ENCODE measurements at regions not wholly inside any gene's neighbourhood (a gene's known extent, or its start where the extent isn't known, plus 50 kb on each side); places are given as distances from the start of the nearest gene placed in this dataset.

DNA sequence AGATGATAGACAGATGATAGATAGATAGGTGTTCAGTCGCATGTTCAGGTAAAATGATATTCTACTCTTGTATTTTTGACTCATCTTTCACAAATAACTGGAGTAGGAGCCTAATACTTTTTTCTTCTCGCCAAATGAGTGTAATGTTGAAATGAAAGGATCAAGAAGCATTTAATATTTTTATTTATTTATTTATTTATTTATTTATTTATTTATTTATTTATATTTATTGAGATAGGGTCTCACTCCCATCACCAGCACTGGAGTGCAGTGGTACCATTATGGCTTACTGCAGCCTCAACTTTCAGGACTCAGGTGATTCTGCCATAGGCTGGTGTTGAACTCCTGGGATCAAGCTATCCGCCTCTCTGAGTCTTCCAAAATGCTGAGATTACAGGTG lies 298.8 kb downstream of the KCNC2 start:
- DNase-seq (ENCODE audit: low spot score): no peak

DNA sequence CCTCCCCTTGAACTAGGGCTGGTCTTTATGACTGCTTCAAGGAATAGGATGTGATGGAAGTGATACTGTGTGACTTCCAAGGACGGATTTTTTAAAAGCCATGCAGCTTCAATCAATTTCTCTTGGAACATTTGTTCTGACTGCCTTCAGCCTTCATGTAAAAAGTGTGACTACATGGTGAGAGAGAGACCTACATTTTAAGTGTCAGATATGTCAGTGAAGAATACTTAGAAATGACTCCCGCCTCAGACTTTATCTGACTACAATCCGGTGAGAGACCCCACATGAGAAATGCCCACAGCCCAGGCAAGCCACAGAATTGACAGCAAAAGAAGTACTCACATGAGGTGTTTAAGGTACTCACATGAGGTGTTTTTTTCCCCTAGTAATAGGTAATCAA lies 295.3 kb downstream of the KCNC2 start:
- no peak for DNase-seq (ENCODE audit: low spot score)

DNA sequence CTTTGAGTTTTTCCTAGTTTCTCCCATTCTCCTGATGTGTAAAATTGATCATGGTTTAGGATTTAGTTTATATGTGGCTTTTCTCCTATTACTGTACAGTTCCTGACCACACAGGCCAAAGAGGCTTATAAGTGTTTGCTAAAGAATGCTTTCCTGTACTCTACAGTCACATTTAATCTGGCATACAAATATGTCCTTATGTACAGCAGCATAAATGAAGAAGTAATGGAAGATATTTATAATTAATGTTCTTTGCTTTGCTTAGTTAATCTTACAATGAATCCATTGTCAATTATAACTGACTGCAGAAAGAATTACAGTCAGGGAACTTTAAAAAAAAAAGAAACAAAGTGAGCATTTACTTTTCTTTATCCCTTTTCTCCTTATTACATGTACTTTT lies 293.9 kb downstream of the KCNC2 start:
- DNase-seq (ENCODE audit: low spot score): no peak

DNA sequence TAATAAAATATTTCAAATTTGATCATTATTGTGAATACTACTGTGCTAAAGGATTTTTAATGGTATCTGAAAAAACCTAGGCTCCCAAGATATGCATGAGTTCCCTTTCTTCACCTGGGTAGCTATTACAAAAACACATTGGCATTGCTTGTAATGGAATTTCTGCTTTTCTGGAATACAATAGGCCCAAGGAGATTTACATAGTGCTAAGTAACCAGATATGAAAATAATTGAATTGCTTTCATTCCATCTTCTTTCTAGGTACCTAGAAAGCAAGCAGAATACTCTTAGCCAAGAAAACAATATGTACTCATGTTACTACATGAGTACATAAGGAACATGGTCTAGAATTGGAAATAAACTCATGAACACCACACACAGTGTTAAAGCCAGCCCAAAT lies 291.9 kb downstream of the KCNC2 start:
- DNase-seq (ENCODE audit: low spot score): no peak

DNA sequence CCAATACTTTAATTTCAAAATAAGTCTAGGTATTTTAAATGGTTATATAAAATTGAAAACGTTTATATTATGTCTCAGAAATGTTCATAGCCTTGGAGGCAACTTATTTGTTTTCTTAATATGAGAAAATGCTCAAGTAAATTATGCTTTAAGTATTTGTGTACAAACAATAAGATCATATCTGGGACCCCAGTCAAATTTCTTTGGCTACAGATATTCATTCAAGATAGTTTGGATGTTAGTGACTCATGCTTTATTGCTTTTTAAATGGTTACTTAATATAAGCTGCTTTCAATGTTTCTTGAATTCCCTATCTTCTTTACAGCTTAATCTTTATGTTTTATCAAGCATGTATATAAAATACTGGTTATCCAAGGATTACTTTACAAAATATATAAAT lies 291.3 kb downstream of the KCNC2 start:
- no peak for DNase-seq (ENCODE audit: low spot score)

DNA sequence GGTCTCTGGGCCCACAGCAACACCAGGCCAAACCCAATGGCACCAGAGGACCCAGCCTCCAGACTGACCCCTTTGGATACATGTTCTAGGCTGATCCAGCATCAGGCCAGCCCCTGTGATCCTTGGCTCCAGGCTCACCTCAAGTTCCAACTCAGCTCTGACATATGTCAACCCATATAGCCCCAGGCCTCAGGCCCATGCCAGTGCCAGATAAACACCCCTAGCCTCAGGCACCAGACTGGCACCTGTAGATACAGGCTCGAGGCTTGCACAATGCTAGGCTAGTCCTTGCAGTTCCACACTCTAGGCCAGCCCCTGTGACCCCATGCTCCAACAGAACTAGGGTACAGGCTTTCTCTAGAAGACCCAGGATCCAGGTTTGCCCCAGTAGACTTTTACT lies 287.5 kb downstream of the KCNC2 start:
- DNase-seq (ENCODE audit: low spot score): no peak

DNA sequence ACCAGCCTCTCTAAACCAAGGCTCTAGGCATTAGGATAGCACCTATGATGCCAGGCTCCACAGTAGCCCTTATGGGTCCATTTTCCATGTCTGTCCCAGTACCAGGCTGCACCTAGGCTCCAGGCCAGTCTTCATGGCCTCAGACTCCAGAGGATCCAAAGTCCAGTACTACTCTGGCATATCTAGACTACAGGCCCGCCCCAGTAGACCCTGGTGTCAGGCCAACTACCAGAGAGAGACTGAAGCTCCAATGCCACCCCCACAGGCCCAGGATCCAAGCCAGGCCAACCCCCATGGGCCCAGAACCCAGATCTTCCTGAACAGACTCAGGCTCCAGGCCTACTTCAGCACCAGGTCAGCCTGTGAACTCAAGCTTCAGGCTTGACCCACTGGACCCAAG lies 287.0 kb downstream of the KCNC2 start:
- no peak for DNase-seq (ENCODE audit: low spot score)

DNA sequence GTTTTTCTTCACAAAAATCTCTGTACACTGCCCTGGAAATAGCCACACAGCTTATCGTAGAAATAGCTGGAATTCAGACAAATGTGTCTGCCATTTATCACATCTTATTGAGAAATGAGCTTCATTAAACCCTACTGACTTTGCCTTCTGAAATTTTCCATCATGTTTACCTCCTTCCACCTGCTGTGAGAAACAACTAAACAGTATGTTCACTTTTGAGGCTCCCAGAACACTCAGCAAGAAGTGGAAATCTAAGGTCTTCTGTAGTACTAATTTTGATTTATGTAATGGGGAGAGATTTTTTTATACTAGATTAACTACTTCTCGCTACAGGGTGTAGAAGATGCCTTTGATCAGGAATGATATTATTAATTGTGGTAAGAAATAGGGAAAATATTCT lies 268.0 kb downstream of the KCNC2 start:
- no peak for DNase-seq (ENCODE audit: low spot score)

DNA sequence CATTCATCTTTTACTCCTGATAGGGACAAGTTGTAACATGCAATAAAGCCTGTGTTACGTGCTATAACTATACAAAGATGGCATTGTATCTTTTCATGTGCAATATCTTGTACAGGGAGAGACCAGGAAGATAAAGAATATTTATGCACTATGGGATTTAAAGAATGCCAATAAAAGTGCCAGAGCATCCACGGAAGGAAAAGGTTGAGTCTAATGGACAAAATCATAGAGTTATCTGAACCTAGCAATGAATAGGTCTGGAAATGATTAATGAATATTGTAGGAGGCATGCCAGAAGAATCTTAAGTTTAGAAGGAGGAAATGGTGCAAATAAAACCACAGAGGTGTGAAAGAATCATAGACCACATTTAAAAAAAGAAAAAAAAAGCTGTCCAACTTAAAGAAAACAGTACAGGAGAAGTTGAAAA lies 263.9 kb downstream of the KCNC2 start:
- no peak for DNase-seq (ENCODE audit: low spot score)

DNA sequence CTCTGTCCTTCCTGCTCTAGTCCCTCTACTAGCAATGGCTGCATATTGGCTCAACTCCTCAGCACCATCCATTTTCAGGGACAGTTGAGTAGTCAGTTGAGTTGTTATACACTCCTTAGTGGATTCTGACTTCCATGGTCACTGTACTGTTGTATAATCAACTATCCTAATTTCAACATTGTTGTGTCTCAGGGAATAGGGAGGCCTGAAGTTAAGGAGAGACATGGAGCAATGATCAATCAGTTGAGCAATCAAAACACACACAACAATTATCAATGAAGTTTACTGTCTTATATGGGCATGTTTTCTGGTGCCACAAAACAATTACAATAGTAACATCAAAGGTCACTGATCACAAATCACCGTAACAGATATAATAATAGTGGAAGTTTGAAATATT lies 255.9 kb downstream of the KCNC2 start:
- DNase-seq (ENCODE audit: low spot score): no peak

DNA sequence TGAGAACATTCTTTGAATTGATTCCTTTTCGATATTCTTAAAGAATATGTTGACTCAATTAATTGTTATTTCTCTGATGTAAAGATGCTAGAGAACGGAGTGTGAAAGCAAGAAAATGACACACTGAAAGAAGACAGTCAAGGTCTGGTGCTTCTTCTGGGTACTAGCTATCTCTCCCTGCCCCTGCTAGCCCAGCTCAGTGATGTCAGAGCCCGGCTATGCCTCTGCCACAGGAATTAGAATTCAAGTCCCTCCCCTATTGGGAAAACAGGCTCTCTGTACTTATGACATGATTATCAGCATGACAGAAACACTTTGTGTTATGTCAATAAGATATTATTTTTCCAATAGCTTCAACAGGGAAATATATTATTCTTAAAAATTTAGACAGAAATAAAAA lies 252.4 kb downstream of the KCNC2 start:
- no peak for DNase-seq (ENCODE audit: low spot score)

DNA sequence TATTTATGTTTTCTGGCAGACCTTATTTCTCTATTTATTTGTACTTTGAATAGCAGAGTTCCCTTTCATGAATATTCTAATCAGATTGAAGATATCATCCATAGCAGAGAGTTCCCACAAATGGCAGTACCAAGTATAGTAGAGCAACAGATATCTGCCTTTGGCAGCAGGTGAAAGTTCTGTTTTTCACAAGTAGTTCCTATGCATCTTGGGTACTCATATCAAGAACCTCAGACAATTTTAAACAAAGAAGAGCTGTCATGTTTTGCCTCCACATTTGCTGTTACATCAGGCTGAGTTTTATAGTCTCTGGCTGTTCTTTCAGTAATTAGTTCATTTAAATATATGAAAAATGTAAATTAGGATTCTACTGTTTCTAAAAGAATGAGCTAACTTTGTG lies 252.0 kb downstream of the KCNC2 start:
- no peak for DNase-seq (ENCODE audit: low spot score)

DNA sequence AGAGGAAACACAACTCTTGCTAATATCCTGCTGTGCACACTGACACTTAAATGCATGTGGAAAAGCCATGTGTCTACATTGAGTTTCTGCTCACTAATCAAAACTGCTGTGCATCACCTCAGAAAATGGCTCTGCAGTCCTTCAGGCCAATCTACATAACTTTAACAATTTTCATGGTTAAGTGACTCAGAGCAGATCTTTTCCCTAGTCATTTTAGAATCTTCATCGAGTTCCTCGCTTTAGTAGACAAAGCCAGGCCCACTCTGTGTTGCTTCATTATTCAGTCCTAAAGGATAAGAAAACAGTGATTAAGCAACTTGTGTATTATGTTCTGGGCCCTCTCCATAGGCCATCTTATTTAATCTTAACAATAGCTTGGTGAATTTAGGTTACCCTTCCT lies 250.0 kb downstream of the KCNC2 start:
- DNase-seq (ENCODE audit: low spot score): no peak

DNA sequence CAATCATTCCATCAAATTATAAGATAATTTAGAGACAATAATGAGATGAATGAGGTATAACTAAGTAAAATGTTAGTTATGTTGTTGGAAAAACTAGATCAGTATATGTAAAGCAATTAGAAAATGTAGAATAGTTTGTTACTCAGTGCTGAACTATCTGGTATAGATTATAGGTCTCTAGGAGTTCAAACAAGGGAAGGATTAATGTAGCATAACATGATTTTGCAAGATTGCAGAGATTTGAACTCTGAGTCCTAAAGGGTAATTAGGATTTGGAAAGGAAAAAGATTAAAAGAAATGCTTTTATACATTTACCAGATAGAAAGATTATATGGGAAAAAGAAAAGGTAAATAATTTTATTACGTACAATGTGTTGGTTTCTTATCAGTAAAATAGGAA lies 246.3 kb downstream of the KCNC2 start:
- DNase-seq (ENCODE audit: low spot score): no peak

DNA sequence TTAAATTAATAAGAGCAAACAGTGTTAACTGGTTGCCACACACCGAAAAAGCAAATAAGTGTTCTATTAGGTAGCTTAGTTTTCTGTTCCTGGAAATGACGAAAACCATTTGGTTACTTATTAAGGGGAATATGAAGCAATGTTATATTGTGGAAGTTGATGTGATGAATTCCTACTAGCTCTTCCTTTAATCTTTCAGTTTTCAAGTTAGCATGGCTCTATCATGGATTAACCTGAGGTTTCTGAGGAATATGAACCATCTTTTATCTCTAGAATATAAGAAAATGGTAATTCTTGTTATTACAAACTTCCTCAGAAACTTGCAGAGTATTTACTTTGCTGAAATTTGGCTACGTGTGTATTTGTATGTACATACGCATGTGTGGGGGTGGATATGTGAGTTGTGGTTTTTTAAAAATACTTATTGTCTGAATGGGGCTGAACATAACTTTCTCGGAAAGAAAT lies 245.7 kb downstream of the KCNC2 start:
- DNase-seq (ENCODE audit: low spot score): no peak

DNA sequence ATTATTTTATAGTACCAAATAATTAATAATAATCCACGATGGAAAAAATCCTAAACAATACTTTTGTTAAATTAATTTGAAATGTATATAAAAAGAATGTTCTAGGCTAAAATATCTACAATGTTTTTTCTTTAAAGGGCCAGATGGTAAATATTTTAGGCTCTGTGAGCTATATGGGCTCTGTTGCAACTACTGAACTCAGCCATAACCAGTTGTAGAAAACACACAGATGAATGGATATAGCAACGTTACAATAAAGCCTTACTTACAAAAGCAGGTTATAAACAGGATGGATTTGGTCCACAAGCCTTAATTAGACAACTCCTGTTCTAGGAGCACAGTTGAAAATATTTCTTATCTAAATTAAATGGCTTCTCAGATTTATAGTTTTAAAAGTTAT lies 245.2 kb downstream of the KCNC2 start:
- no peak for DNase-seq (ENCODE audit: low spot score)

DNA sequence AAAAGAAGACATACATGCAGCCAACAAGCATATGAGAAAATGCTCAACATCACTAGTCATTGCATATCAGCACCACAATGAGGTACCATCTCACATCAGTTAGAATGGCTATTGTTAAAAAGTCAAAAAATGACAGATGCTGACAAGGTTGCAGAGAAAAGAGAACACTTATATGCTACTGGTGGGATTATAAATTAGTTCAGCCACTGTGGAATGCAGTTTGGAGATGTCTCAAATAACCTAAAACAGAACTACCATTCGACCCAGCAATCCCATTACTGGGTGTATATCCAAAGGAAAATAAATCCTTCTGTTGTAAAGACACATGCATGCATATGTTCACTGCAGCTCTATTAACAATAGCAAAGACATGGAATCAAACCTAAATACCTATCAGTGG lies 238.4 kb downstream of the KCNC2 start:
- no peak for DNase-seq (ENCODE audit: low spot score)

DNA sequence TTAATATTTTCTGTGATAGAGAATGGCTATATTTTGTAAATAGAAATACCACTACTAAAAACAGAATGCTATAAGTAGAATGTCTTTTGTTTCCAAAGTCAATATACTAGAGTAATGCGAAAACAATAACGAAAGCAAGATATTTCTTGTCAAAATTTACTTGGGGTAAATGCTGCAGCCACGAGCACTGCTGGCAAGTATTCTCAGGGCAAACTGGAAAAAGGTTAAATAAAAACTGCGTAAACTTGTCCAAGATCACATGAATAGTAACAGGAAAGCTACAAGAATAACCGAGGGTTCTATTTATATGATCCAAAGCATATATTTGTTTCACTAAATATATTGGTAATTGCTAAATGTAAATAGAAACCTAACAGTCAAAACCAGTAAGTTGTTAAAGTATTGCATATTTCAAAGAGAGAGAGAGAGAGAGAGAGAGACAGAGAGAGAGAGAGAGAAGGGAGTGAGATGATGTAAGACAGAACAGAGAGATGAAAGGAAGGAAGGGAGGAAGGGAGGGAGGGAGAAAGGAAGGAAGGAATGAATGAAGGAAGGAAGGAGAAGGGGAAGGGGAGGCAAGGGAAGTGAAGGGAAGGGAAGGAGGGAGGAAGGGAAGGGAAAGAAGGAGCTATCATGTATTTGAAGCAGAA lies 231.7 kb downstream of the KCNC2 start:
- DNase-seq (ENCODE audit: low spot score): no peak

DNA sequence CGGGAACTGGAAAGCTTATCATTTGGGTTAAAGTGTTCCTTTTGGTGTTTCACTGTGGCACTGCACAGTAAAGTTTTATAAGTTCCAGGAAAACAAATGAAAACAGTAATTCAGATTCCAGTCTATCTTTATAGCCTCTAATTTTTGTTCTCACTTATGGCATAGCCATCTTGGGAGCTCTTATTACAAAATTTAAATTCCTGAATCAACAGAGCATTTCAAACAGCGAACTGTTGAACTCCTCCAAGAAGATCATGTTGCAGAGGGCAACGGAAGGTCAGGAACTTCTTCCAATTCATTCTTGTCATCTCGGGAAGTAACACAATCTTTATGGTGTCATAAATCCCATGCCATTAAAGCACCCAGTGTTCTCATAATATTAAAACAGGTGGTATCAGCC lies 229.1 kb downstream of the KCNC2 start:
- DNase-seq (ENCODE audit: low spot score): no peak

DNA sequence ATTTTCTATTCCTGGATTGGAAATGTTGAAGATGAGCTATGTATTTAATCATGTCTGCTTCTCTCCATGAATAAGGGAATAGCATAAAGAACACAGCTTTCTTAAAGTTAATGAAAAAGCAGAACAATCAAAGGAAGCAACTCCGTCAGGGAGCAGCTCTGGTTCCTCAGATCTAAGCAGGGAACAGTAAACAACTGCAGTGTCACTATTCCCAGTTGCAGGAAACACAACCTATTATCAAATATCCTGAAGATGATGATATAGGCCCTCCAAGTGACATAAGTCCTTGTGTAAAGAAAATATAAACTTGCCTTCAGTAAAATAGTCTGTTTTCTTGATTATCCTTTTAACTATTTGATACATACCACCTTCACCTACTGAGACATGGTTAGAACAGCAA lies 228.1 kb downstream of the KCNC2 start:
- no peak for DNase-seq (ENCODE audit: low spot score)

DNA sequence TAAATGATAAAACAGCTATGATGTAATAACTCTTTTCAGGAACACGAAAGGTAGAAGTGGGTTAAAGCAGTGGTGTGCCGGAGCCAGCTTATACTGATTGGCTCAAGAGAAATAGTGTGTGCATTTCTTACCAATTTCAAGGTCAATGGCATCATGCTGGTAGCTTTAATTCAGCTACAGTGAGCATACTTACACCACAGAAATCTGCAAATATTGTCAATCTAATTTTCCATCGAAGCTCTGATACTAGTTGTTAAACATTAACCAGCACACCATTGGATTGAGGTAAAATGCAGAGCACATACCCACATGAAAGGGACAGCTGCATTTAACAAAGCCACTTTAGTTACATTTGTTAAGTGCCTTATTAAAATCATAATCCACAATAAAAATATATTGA lies 225.7 kb downstream of the KCNC2 start:
- DNase-seq (ENCODE audit: low spot score): no peak

DNA sequence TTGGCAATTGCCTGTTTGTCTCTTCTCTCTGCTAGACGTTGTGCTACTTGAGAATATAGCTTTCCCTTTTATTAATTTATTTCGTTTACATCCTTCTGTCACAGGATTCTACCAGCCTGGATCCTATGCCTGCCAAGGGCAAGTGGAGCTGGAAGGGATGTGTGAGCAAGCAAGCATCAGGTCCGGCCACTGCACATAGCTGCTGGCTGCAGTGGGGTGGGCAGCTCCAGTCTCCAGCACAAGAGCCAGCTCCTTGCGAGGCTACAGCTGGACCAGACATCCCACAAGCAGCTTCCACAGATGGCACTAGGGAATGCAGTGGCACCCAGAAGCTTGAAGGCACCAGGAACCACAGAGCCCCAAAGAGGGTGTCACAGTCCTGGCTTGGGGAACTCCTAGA lies 225.0 kb downstream of the KCNC2 start:
- no peak for DNase-seq (ENCODE audit: low spot score)

DNA sequence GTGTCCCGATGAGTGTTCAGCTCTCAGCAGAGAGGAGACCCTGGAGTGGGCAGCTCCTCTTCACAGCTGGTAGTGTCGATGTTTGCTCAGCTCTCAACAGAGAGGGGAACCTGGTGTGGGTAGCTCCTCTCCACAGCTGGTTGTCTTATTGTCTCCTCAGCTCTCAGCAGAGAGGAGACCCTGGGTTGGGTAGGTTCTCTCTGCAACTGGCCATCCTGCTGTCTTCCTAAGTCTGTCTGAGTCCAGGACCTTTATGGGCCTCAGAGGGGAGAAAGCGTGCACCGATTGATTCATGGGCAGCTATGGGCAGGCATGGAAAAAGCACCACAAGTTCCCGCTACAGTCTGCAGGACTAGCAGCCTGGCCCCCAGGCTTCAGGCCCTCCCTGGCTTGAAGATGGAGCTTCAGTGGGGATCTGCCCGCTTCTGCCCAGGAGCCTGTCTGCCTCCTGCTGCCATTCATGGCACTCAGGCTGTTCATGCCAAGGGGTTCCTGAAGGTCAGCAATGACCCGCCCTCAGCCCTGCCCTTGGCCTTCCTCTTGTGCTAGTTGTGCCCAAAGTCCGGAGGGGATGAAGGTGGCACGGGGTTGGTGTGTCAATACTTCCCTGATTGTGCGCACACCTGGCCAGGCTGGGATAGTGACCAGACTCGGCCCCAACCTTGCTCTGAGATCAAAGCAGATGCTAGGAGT lies 224.2 kb downstream of the KCNC2 start:
- DNase-seq (ENCODE audit: low spot score): no peak

DNA sequence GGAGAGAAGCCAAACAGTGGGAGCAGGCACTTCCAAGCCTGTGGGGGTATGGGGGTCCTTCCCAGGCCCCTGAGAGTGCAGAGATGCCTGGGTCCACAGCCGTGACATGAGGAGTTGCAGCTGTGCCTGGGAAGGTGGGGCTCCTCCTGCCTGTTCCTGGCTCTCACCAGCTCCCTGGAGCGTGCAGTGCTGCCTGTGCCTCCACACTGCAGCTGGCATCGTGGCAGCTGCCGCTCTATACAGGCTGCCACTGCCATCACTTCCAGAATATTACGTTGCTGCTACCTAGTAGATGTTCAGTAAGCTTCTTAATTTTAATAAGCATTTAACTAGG lies 223.7 kb downstream of the KCNC2 start:
- no peak for DNase-seq (ENCODE audit: low spot score)
